Effector memory CD4-positive, alpha-beta T cell (primary cell): ENCODE measurements at regions not wholly inside any gene's neighbourhood (a gene's known extent, or its start where the extent isn't known, plus 50 kb on each side); places are given as distances from the start of the nearest gene placed in this dataset.
A peak's percentile ranks its signal among the peaks of the same experiment; 100 is the strongest.

Experiments
- DNase-seq, 3 donors: peaks; one replicate each; pipeline ENCODE4 v3.0.0-alpha.2; 2020
- H3K27ac ChIP-seq: 2 replicates; pipeline ENCODE4 v1.7.0; 2013; ENCODE audit warnings: mild to moderate bottlenecking, low read length, moderate library complexity; ENCODE audit not compliant: insufficient read depth, poor library complexity, severe bottlenecking
- H3K27me3 ChIP-seq: replicated peaks from 2 replicates; pipeline ENCODE4 v1.7.0; 2013; ENCODE audit warnings: mild to moderate bottlenecking, low read length; ENCODE audit not compliant: insufficient read depth, control insufficient read depth, poor library complexity, severe bottlenecking
- H3K36me3 ChIP-seq: 2 replicates; pipeline ENCODE4 v1.7.0; 2013; ENCODE audit warnings: mild to moderate bottlenecking, low read length, moderate library complexity; ENCODE audit not compliant: control insufficient read depth, insufficient read depth
- H3K4me1 ChIP-seq: 2 replicates; pipeline ENCODE4 v1.7.0; 2013; ENCODE audit warnings: low read length, mild to moderate bottlenecking; ENCODE audit not compliant: control insufficient read depth, insufficient read depth, poor library complexity, severe bottlenecking
- H3K4me3 ChIP-seq: 2 replicates; pipeline ENCODE4 v1.7.0; 2013; ENCODE audit warnings: low read length, low read depth, mild to moderate bottlenecking; ENCODE audit not compliant: insufficient read depth, poor library complexity, severe bottlenecking
- H3K9me3 ChIP-seq: 2 replicates; pipeline ENCODE4 v1.7.0; 2013; ENCODE audit warnings: mild to moderate bottlenecking, low read length, moderate library complexity; ENCODE audit not compliant: control insufficient read depth

DNA sequence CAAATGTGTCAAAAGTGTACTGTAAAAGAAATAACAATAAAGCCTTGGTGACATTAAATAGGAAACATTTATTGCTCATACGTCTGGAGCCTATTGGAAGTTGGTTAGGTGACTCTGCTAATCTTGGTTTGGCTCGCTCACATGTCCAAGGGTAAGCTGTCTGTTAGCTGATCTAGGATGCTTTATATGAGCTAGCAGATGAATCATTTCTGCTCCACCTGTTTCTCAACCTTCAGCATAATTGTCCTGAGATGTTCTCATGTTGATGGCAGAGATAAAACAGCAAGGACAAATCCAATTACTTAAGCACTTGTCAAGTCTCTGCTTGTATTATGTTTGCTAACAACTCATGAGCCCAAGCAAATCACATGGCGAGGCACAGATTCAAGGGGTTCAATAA lies 56.0 kb upstream of the CD53 start:
- H3K4me3 ChIP-seq: no peak overlapping the region
- H3K4me1 ChIP-seq: no peaks in the 10 kb centered on the region
- H3K9me3 ChIP-seq: no peaks in the 10 kb centered on the region
- no peak overlapping the region for H3K27ac ChIP-seq
- no peak for DNase-seq
- H3K36me3 ChIP-seq: no peaks in the 10 kb centered on the region
- no peaks in the 10 kb centered on the region for H3K27me3 ChIP-seq

DNA sequence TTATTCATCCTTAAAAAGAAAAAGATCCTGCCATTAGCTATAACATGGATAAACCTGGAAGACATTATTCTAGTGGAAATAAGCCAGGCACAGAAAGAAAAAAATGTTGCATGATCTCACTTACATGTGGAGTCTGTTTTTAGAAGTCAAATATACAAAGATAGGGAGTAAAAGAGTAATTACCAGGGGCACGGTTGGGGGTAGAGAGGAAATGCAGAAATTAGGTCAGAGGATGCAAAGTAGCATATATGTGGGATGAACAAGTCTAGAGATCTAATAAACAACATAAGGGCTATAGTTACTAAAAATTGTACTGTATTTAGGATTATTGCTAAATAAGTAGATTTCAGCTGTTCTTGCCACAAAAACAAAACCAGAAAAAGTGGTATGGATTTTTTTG lies 61.4 kb upstream of the CD53 start:
- Histone ChIP-seq H3K27me3 (no peaks in the 10 kb centered on the region), H3K4me1 (no peaks in the 10 kb centered on the region), H3K9me3 (no peaks in the 10 kb centered on the region), H3K36me3 (no peaks in the 10 kb centered on the region), H3K4me3 (no peak overlapping the region), H3K27ac (no peak overlapping the region)
- DNase-seq: no peak

DNA sequence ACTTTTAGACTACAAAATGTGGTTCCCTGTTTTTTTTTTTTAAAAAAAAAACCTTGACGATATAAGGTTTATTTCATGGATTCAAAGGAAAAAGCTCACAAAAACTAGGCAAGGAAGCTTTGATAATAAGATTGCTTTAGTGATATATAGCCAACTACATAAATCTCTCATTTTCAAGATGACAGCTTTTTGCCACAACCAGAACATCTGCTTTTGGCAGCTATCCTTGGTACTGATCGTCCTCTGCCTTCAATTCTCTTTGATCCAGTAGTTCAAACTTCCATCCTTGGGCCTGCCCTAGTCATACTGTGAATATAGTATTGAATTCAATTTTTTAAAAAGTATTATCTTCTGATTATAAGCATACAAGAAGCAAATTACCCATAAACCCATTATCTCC lies 72.9 kb upstream of the CD53 start:
- Histone ChIP-seq H3K4me1 (no peaks in the 10 kb centered on the region), H3K36me3 (no peaks in the 10 kb centered on the region), H3K4me3 (no peak overlapping the region), H3K27me3 (no peaks in the 10 kb centered on the region), H3K9me3 (no peaks in the 10 kb centered on the region), H3K27ac (no peak overlapping the region)
- no peak for DNase-seq

DNA sequence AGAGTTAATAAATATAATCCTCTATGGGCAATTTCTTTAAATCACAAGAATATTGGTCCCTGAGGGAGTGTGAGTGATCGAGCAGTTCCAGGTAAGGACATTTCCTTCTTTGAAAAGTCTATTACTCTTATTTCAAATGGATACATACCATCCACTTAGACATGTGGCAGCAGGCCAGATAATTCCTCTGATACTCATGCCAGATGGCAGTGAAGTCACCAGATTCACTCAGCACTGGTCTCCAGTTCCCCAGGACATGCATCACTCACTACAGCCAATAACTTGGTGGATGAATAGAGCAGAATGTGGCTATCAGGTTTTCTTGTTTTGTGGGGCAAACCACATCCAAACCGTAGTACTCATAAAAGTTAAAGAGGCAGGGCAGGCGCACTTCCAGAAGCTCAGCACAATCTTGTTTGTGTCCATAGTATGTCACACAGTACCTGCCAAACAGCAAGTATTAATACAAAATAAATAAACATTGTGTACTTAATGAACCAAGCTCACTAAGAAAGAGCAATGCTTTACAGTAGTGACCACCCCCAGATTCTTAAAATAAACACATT lies 74.2 kb upstream of the CD53 start:
- Histone ChIP-seq H3K4me1 (no peaks in the 10 kb centered on the region), H3K9me3 (no peaks in the 10 kb centered on the region), H3K36me3 (no peaks in the 10 kb centered on the region), H3K4me3 (no peak overlapping the region), H3K27ac (no peak overlapping the region), H3K27me3 (no peaks in the 10 kb centered on the region)
- DNase-seq: no peak

DNA sequence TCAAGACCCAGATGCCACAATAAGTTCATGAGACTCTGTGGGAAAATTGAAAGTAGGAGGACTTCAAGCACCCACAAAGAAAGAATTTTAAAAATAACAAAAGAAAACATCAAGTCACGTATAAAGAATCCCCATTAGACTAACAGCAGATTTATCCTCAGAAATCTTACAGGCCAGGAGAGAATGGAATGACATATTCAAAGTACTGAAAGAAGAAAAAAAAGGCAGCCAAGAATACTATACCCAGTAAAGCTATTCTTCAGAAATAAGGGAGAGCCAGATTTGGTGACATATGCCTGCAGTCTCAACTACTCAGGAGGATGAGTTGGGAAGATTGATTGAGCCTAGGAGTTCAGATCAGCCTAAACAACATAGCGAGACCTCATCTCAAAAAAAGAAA lies 84.3 kb upstream of the CD53 start:
- peaks cover 46% of the 10 kb centered on the region for H3K4me1 ChIP-seq
- H3K4me3 ChIP-seq: no peak overlapping the region
- no peaks in the 10 kb centered on the region for H3K27me3 ChIP-seq
- no peaks in the 10 kb centered on the region for H3K36me3 ChIP-seq
- DNase-seq: no peak
- no peaks in the 10 kb centered on the region for H3K9me3 ChIP-seq
- H3K27ac ChIP-seq: no peak overlapping the region

DNA sequence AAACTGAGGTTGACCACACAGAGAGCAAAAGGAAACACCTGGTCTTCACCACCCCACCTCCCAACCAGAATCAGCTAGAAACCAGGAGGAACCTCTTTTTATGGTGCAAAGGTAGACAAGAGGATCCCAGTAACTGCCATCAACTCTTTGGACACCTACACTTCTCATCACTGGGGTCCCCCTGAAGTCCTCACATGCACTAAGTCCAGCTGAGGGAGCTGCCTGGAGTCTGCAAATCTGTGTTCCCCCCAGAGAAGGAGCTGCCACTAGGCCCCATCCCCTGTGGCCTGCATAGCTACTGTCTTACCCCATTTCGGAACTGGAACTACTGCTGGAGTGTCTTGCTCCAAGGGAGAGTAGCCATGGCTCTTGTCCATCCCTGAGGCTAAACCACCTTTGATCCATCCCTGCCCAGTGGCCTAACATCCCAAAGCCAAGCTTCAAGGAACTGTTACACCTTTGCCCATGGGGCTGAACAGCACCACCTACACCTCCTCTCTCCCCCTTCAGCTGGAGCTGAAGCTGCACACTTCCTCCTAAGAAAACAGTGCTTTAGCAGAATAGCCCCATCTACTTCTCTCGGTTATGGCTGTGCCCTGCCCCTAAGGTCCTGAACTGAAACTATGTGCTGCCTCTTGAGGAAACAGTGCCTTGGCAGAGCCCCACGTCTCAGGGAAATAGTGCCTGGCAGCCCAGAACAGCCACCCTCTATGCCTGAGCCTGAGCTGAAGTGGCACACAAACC lies 85.4 kb upstream of the CD53 start:
- H3K4me1 ChIP-seq: peaks cover 49% of the 10 kb centered on the region
- H3K27ac ChIP-seq: peak overlapping the region; percentile 44

DNA sequence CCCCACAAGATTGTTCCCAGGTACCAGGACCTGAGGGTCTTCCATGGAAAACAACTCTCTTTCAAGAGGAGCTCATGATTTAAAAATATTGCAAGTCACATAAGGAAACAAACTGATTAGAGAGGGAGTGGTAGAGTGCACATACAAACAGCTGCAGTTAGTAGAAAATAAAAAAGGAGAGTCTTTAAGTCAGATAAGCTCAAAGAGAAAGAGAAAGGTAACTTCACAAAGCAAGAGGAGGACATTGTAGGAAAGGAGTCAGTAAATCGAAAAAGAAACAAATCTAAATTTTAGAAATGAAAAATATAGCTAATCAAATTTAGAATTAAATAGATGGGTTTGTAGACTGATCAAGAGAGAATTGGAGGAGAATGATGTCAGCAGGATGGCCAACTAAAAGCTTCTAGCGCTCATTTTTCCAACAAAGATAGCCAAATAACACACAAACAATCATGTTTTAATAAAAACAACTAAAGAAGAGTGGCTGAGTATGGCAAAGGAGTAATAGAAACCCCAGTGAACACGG lies 86.1 kb upstream of the CD53 start:
- peak overlapping the region; percentile 5 for H3K4me3 ChIP-seq
- peaks cover 49% of the 10 kb centered on the region for H3K4me1 ChIP-seq
- peak overlapping the region; percentile 44 for H3K27ac ChIP-seq
- no peaks in the 10 kb centered on the region for H3K36me3 ChIP-seq
- no peaks in the 10 kb centered on the region for H3K9me3 ChIP-seq
- no peak for DNase-seq
- H3K27me3 ChIP-seq: no peaks in the 10 kb centered on the region

More for the DNA sequence above, 85.4 kb upstream of the CD53 start:
- Histone ChIP-seq H3K9me3 (no peaks in the 10 kb centered on the region), H3K27me3 (no peaks in the 10 kb centered on the region), H3K4me3 (peak overlapping the region; percentile 5), H3K36me3 (no peaks in the 10 kb centered on the region)
- peak in 2 of 3 donors; percentile 33 to 47 for DNase-seq

DNA sequence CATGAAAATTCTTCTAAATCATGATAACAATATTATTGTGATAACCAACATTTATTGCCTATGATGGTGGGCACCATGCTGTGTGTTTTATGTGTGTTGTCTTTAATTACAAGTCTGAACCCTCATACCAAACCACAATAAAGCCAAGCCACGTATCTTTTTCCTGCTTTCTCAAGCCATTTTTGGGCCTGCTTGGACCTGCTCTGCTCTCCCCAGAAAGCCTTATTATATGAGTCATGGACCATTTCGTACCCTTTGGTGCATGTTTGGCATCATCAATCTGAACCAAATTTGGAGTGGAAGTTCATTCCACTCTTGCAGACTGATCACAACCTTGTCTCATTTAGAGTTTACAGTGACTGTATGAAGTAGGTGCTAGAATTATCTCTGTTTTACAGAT lies 87.3 kb upstream of the CD53 start:
- Histone ChIP-seq H3K4me3 (no peak overlapping the region), H3K36me3 (no peaks in the 10 kb centered on the region), H3K4me1 (peaks cover 51% of the 10 kb centered on the region), H3K27me3 (no peaks in the 10 kb centered on the region), H3K27ac (no peak overlapping the region), H3K9me3 (no peaks in the 10 kb centered on the region)
- no peak for DNase-seq

DNA sequence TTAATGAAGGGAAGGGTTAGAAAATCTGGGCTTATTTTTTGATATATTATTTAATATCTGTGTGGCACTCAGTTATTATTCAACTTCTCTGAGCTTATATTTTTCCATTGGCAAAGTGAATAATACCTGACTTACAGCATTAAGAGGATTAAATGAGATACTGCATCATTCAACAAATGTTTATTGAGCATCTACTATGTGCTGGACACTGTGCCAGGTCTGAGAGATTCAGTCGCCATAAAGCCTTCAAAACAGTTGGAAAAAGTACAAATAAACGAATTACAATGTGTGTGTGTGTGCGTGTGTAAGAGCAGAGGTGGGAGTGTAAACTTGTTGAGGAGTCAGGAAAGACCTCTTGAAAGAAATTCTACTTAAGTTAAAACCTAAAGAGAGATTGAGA lies 87.9 kb upstream of the CD53 start:
- no peak overlapping the region for H3K4me3 ChIP-seq

DNA sequence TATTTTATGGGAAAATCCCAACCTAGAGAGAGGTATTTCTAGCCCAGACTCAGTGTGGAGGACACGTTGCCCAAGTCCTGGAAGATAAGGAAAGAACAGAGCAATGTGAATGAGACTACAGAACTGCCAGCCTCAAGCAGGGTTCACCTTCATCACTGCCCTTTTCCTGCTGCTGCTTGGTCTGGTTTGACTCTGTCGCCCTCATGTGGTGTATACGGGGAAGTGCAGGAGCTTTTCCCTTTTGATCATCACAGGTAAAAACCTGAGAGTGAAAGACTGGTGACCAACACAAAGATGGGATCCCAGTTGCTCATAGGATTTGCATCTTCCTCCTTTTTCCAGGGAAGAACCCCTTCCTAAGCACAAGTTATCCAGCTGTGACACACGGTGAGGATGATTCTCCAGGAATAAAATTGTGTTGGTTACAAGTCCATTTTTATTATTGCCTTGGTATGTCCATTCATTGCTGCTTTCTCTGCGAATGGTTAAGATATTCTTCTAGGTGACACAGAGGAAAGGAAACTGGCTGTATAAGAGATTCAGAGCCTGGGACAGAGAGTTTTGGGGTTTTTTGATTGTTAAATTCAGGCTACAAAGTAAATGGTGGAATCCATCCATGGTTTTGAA lies 89.5 kb upstream of the CD53 start:
- Histone ChIP-seq H3K27me3 (no peaks in the 10 kb centered on the region), H3K27ac (no peak overlapping the region), H3K9me3 (no peaks in the 10 kb centered on the region), H3K4me1 (peaks cover 52% of the 10 kb centered on the region), H3K36me3 (no peaks in the 10 kb centered on the region), H3K4me3 (no peak overlapping the region)
- DNase-seq: peak; percentile 26 to 51 (median 28)

More for the DNA sequence above, 87.9 kb upstream of the CD53 start:
- H3K9me3 ChIP-seq: no peaks in the 10 kb centered on the region
- H3K27ac ChIP-seq: no peak overlapping the region
- no peaks in the 10 kb centered on the region for H3K27me3 ChIP-seq
- peaks cover 53% of the 10 kb centered on the region for H3K4me1 ChIP-seq
- H3K36me3 ChIP-seq: no peaks in the 10 kb centered on the region
- DNase-seq: no peak
